ENCODE measurements at regions not wholly inside any gene's neighbourhood (a gene's known extent, or its start where the extent isn't known, plus 50 kb on each side); places are given as distances from the start of the nearest gene placed in this dataset.

DNA sequence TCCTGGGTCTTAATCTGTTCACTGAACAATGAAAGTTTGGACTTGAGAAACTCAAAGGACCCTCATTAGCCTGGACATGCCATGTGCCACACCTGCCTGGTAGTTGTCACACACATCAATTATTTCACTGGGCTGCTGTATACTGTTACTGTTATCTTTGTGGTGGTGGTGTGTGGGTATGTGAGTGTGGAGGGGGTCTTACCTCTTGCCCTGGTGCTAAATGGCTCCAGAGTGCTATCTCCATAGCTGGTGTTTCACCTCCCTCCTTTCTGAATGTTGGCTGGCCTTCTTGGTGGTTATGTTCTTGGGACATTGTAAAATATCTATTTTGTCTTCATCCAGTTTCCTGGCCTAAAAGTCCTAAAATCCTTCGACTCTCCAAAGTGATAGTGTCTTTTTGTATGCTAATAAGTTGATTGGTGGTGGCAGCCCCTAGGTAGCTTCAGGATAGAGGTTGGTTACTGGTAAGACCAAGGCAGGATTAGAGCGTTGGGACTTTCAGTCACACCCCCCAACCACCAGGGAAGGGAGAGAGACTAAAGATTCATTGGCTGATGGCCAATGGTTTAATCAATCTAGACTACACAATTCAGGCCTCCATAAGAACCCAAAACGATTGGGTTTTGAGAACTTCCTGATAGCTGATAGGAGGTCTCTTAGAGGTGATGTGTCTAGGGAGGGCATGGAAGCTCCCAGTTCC, 328.1 kb downstream of the MYCN start:
- TF ChIP-seq, protein P1, sequence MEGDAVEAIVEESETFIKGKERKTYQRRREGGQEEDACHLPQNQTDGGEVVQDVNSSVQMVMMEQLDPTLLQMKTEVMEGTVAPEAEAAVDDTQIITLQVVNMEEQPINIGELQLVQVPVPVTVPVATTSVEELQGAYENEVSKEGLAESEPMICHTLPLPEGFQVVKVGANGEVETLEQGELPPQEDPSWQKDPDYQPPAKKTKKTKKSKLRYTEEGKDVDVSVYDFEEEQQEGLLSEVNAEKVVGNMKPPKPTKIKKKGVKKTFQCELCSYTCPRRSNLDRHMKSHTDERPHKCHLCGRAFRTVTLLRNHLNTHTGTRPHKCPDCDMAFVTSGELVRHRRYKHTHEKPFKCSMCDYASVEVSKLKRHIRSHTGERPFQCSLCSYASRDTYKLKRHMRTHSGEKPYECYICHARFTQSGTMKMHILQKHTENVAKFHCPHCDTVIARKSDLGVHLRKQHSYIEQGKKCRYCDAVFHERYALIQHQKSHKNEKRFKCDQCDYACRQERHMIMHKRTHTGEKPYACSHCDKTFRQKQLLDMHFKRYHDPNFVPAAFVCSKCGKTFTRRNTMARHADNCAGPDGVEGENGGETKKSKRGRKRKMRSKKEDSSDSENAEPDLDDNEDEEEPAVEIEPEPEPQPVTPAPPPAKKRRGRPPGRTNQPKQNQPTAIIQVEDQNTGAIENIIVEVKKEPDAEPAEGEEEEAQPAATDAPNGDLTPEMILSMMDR (conservative IDR thresholded peaks at IDR 0.05 in 1 of 2, IDR thresholded peaks at IDR 0.05 in 1 of 2; ENCODE audit: extremely low read depth in 1 of 2, insufficient read depth in 1 of 2, low read depth in 1 of 2, low read length in 2 of 2): no peak
- no peak for TF ChIP-seq EZH2 (IDR thresholded peaks at IDR 0.05; ENCODE audit: borderline replicate concordance, low read length)
